Gastroesophageal sphincter (tissue), 3 donors: ENCODE measurements at regions not wholly inside any gene's neighbourhood (a gene's known extent, or its start where the extent isn't known, plus 50 kb on each side); places are given as distances from the start of the nearest gene placed in this dataset.

Source experiments
- POLR2A ChIP-seq, 2 donors: fragments of 450-650 bp; IDR thresholded peaks; one replicate each; pipeline ENCODE4 v1.6.1; 2017; ENCODE audit warnings: antibody characterized with exemption in 2 of 2, mild to moderate bottlenecking in 2 of 2, moderate library complexity in 1 of 2
- POLR2AphosphoS5 ChIP-seq: sonication (generic); formaldehyde crosslinking; IDR thresholded peaks from one replicate; pipeline ENCODE4 v1.6.1; 2017; ENCODE audit warnings: antibody characterized with exemption
- TF ChIP-seq, protein P1 (sequence below), 4 experiments: fragments of 200-600 bp in 2 of 4; fragments of 450-650 bp in 2 of 4; sonication (generic) in 1 of 4; IDR thresholded peaks; one replicate each; pipeline ENCODE4 v1.5.1; 2017 to 2019; ENCODE audit warnings: antibody characterized with exemption in 4 of 4, mild to moderate bottlenecking in 2 of 4, moderate library complexity in 2 of 4

DNA sequence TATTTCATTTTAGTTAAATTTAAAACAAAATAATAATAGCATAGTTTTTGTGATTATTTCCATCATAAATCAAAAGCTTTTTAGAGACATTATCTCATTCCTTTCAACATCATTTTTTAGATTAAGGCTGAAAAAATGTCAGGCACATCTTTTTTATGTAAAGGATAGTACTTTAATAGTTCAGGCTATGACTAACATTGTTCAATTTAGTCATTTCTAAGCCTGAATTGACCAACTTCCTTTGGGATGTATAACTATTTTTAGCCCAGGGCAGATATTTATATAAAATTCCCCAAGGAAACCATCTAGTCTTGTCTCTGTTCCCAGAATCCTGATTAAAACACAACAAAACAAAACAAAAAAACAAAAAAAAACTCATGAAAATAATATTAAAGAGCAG is 145.6 kb upstream of the PCDH18 start:
- TF ChIP-seq POLR2A (IDR thresholded peaks at IDR 0.05) (no peak), POLR2AphosphoS5 (no peak)
- TF ChIP-seq, protein P1, sequence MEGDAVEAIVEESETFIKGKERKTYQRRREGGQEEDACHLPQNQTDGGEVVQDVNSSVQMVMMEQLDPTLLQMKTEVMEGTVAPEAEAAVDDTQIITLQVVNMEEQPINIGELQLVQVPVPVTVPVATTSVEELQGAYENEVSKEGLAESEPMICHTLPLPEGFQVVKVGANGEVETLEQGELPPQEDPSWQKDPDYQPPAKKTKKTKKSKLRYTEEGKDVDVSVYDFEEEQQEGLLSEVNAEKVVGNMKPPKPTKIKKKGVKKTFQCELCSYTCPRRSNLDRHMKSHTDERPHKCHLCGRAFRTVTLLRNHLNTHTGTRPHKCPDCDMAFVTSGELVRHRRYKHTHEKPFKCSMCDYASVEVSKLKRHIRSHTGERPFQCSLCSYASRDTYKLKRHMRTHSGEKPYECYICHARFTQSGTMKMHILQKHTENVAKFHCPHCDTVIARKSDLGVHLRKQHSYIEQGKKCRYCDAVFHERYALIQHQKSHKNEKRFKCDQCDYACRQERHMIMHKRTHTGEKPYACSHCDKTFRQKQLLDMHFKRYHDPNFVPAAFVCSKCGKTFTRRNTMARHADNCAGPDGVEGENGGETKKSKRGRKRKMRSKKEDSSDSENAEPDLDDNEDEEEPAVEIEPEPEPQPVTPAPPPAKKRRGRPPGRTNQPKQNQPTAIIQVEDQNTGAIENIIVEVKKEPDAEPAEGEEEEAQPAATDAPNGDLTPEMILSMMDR (IDR thresholded peaks at IDR 0.05), result no peak
